ENCODE measurements at regions not wholly inside any gene's neighbourhood (a gene's known extent, or its start where the extent isn't known, plus 50 kb on each side); places are given as distances from the start of the nearest gene placed in this dataset.

- WGBS (ENCODE audit: insufficient coverage), result 85% methylated on average over 9 of the region's 12 CpGs
- H3K9me3 ChIP-seq (replicated peaks; ENCODE audit: control insufficient read depth, low read depth, low read length), result no peaks in the 10 kb centered on the region
These were observed 58.5 kb upstream of the TTC34 start for GRCh38 chr1:2859881-2860430.

GRCh38 chr1:2860476-2861142 lies 59.1 kb upstream of the TTC34 start:
- no peak for DNase-seq
- no peak overlapping the region for H3K27ac ChIP-seq (ENCODE audit: low read length)
- H3K36me3 ChIP-seq (ENCODE audit: control insufficient read depth, insufficient read depth, low read length), result no peaks in the 10 kb centered on the region
- peaks cover 8% of the 10 kb centered on the region for H3K4me1 ChIP-seq (ENCODE audit: control insufficient read depth, insufficient read depth, low read length)
- no peaks in the 10 kb centered on the region for H3K9me3 ChIP-seq (replicated peaks; ENCODE audit: control insufficient read depth, low read depth, low read length)
- peaks cover 53% of the 10 kb centered on the region for H3K27me3 ChIP-seq (ENCODE audit: control insufficient read depth, insufficient read depth, low read length)
- 88% methylated on average over 25 of the region's 30 CpGs for WGBS (ENCODE audit: insufficient coverage)
- no peak overlapping the region for H3K4me3 ChIP-seq (ENCODE audit: low read length)

More at GRCh38 chr1:2859881-2860430, 58.5 kb upstream of the TTC34 start:
- H3K27ac ChIP-seq (ENCODE audit: low read length), result no peak overlapping the region
- H3K4me3 ChIP-seq (ENCODE audit: low read length), result no peak overlapping the region
- peaks cover 15% of the 10 kb centered on the region for H3K4me1 ChIP-seq (ENCODE audit: control insufficient read depth, insufficient read depth, low read length)
- no peak for DNase-seq
- H3K36me3 ChIP-seq (ENCODE audit: control insufficient read depth, insufficient read depth, low read length), result no peaks in the 10 kb centered on the region
- H3K27me3 ChIP-seq (ENCODE audit: control insufficient read depth, insufficient read depth, low read length), result peaks cover 59% of the 10 kb centered on the region

GRCh38 chr1:2861143-2861987 lies 59.9 kb upstream of the TTC34 start:
- Histone ChIP-seq H3K36me3 (ENCODE audit: control insufficient read depth, insufficient read depth, low read length) (no peaks in the 10 kb centered on the region), H3K9me3 (replicated peaks; ENCODE audit: control insufficient read depth, low read depth, low read length) (no peaks in the 10 kb centered on the region), H3K27me3 (ENCODE audit: control insufficient read depth, insufficient read depth, low read length) (peaks cover 47% of the 10 kb centered on the region), H3K4me1 (ENCODE audit: control insufficient read depth, insufficient read depth, low read length) (peaks cover under 1% of the 10 kb centered on the region), H3K4me3 (ENCODE audit: low read length) (no peak overlapping the region), H3K27ac (ENCODE audit: low read length) (no peak overlapping the region)
- 70% methylated on average over 17 of the region's 19 CpGs for WGBS (ENCODE audit: insufficient coverage)
- no peak for DNase-seq

- Histone ChIP-seq H3K9me3 (replicated peaks; ENCODE audit: control insufficient read depth, low read depth, low read length) (no peaks in the 10 kb centered on the region), H3K4me1 (ENCODE audit: control insufficient read depth, insufficient read depth, low read length) (no peaks in the 10 kb centered on the region), H3K27me3 (ENCODE audit: control insufficient read depth, insufficient read depth, low read length) (peaks cover 43% of the 10 kb centered on the region), H3K36me3 (ENCODE audit: control insufficient read depth, insufficient read depth, low read length) (no peaks in the 10 kb centered on the region), H3K4me3 (ENCODE audit: low read length) (no peak overlapping the region), H3K27ac (ENCODE audit: low read length) (no peak overlapping the region)
- WGBS (ENCODE audit: insufficient coverage), result 43% methylated on average over 28 of the region's 35 CpGs
- DNase-seq, result no peak
These were observed 60.7 kb upstream of the TTC34 start for GRCh38 chr1:2861988-2862813.

- Histone ChIP-seq H3K36me3 (ENCODE audit: control insufficient read depth, insufficient read depth, low read length) (no peaks in the 10 kb centered on the region), H3K4me1 (ENCODE audit: control insufficient read depth, insufficient read depth, low read length) (no peaks in the 10 kb centered on the region), H3K27ac (ENCODE audit: low read length) (no peak overlapping the region), H3K27me3 (ENCODE audit: control insufficient read depth, insufficient read depth, low read length) (peaks cover 37% of the 10 kb centered on the region), H3K4me3 (ENCODE audit: low read length) (no peak overlapping the region), H3K9me3 (replicated peaks; ENCODE audit: control insufficient read depth, low read depth, low read length) (no peaks in the 10 kb centered on the region)
- no peak for DNase-seq
- 73% methylated on average over 17 of the region's 22 CpGs for WGBS (ENCODE audit: insufficient coverage)
These were observed 61.5 kb upstream of the TTC34 start for GRCh38 chr1:2862814-2863647.

- 27% methylated on average over 9 of the region's 12 CpGs for WGBS (ENCODE audit: insufficient coverage)
- Histone ChIP-seq H3K9me3 (replicated peaks; ENCODE audit: control insufficient read depth, low read depth, low read length) (no peaks in the 10 kb centered on the region), H3K36me3 (ENCODE audit: control insufficient read depth, insufficient read depth, low read length) (no peaks in the 10 kb centered on the region), H3K4me1 (ENCODE audit: control insufficient read depth, insufficient read depth, low read length) (no peaks in the 10 kb centered on the region), H3K27me3 (ENCODE audit: control insufficient read depth, insufficient read depth, low read length) (peaks cover 34% of the 10 kb centered on the region), H3K27ac (ENCODE audit: low read length) (no peak overlapping the region), H3K4me3 (ENCODE audit: low read length) (no peak overlapping the region)
- no peak for DNase-seq
These were observed 62.1 kb upstream of the TTC34 start for GRCh38 chr1:2863648-2863963.

- Histone ChIP-seq H3K4me1 (ENCODE audit: control insufficient read depth, insufficient read depth, low read length) (no peaks in the 10 kb centered on the region), H3K36me3 (ENCODE audit: control insufficient read depth, insufficient read depth, low read length) (no peaks in the 10 kb centered on the region), H3K9me3 (replicated peaks; ENCODE audit: control insufficient read depth, low read depth, low read length) (no peaks in the 10 kb centered on the region), H3K4me3 (ENCODE audit: low read length) (no peak overlapping the region), H3K27me3 (ENCODE audit: control insufficient read depth, insufficient read depth, low read length) (peaks cover 33% of the 10 kb centered on the region), H3K27ac (ENCODE audit: low read length) (no peak overlapping the region)
- no peak for DNase-seq
- 68% methylated on average over 27 of the region's 29 CpGs for WGBS (ENCODE audit: insufficient coverage)
These were observed 62.9 kb upstream of the TTC34 start for GRCh38 chr1:2864203-2864905.

GRCh38 chr1:2865000-2865399 lies 63.5 kb upstream of the TTC34 start:
- Histone ChIP-seq H3K27ac (ENCODE audit: low read length) (no peak overlapping the region), H3K4me3 (ENCODE audit: low read length) (no peak overlapping the region), H3K9me3 (replicated peaks; ENCODE audit: control insufficient read depth, low read depth, low read length) (no peaks in the 10 kb centered on the region), H3K27me3 (ENCODE audit: control insufficient read depth, insufficient read depth, low read length) (peaks cover 33% of the 10 kb centered on the region), H3K4me1 (ENCODE audit: control insufficient read depth, insufficient read depth, low read length) (no peaks in the 10 kb centered on the region), H3K36me3 (ENCODE audit: control insufficient read depth, insufficient read depth, low read length) (no peaks in the 10 kb centered on the region)
- no peak for DNase-seq
- 72% methylated on average over 8 of the region's 9 CpGs for WGBS (ENCODE audit: insufficient coverage)
